GM19351 (cell line): ENCODE measurements at regions not wholly inside any gene's neighbourhood (a gene's known extent, or its start where the extent isn't known, plus 50 kb on each side); places are given as distances from the start of the nearest gene placed in this dataset.

ENCODE experiments used
- ATAC-seq: cut with Tn5 transposase; IDR thresholded peaks from one replicate; pipeline ENCODE4 v1.9.1; 2021; ENCODE audit warnings: mild to moderate bottlenecking, moderate library complexity; ENCODE audit not compliant: unreplicated experiment

GRCh38 chr10:4691301-4691700 lies 134.7 kb upstream of the AKR1E2 start:
- ATAC-seq = no peak

DNA sequence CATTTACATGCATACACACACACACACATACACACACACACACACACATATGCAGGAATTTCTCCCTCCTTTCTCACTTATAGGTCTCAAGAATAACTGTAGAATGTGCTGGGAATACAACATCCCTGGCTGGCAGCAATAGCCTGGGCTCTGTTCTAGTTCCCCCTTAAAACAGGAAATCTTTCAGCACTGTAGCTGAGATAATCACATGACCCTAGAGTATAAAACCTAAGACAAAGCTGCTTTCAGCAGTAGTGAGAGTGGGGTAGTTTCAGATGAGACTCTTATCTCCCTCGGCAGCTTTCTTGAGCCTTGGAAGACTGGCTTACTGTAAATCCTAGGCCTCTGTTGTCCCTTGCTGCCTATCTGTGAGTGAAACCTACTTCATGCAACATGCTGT lies 137.4 kb upstream of the AKR1E2 start:
- no peak for ATAC-seq

DNA sequence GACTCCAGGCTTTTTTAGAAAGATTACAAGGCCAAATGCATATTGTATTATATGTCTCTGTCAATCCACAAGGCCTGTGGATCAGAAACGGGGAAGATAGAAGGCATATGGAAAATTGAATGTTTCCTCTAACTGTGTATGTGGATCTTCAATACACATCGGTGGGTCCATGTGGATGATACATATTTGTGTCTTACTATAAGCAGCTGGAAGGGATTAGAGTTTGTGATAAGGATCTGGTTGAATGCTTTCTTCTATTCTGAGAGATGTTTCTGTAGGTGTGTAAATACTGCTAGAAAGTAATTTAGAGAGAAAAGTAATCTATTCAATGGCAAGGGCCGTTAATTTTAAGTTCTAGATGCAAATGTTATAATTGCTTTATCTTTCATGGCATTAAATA lies 137.8 kb upstream of the AKR1E2 start:
- no peak for ATAC-seq

- ATAC-seq = no peak
Measured at GRCh38 chr10:4687397-4687796, 138.6 kb upstream of the AKR1E2 start.

GRCh38 chr10:4686644-4686996 lies 139.4 kb upstream of the AKR1E2 start:
- no peak for ATAC-seq

- no peak for ATAC-seq
Measured at GRCh38 chr10:4685904-4686643, 139.9 kb upstream of the AKR1E2 start.

DNA sequence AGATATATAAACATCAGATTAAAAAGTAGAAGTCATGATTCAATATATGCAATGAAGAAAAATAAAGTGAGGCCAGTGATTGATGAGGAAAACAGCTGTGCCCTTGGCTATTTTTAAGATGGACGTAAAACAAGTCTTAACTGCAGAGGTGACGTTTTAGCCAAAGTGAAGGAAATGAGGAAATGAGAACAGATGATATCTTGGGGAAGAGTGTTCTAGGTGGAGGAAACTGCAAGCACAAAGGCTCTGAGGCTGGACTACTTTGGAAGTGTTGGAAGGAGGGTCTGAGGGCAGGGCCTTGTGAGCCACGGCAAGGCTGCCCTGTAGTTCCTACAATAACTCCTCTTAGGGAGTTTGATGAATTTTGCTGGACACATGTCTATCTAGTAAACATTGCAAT lies 140.5 kb upstream of the AKR1E2 start:
- no peak for ATAC-seq

- no peak for ATAC-seq
Measured at GRCh38 chr10:4684434-4684833, 141.6 kb upstream of the AKR1E2 start.

GRCh38 chr10:4683838-4684237 lies 142.2 kb upstream of the AKR1E2 start:
- no peak for ATAC-seq

DNA sequence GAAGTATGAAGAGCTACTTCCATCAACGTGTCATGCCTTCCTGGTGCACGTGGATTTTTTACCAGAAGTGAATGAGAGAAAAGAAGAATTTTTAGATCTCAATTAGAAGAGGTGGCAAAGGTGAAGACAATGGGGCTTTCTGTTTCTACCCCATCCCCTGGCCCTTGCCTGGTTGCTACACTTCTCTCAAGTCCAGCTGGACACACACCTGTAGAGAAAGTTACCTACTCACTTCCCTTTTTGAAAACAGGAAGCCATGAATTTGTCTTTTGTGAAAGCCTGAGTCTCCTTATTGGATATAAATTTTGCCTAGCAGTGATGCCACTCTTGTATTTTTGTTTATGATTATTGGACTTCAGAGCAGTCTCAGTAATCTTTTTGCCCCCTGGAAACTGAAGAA lies 142.9 kb upstream of the AKR1E2 start:
- no peak for ATAC-seq

DNA sequence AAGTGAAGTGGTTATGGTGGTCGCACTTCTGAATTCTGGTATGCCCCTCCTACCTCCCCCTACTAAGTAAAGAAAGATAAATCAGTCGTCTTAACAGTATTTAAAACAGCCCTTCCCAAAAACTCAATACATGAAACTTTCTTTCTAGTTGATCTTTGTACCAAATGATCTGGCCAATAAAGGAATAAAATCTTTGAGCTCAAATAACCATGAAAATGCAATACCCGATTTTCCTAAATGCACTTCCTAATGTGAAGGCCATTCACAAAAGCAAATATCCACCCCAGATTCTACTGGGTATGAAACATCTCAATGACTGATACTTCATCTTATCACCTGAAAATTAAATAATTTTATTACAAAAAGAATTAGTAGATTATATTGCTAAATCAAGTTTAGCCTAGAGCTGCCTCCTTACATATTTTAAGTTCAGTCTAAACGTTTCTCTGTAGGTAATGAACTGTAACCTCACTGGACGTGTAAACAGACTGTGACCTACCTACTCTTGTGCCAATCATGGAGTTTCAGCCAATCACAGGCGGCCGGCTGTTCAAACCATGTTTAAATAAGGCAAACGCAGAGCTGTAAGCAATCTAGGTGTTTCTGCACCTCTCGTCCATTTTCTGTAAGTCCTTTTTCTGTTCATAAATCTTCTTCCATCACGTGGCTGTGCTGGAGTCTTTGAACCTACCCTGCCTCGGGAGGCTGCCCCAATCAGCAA lies 146.9 kb upstream of the AKR1E2 start:
- no peak for ATAC-seq

- ATAC-seq = no peak
Measured at GRCh38 chr10:4678023-4678950, 147.7 kb upstream of the AKR1E2 start.

- no peak for ATAC-seq
Measured at GRCh38 chr10:4677296-4678021, 148.5 kb upstream of the AKR1E2 start.

DNA sequence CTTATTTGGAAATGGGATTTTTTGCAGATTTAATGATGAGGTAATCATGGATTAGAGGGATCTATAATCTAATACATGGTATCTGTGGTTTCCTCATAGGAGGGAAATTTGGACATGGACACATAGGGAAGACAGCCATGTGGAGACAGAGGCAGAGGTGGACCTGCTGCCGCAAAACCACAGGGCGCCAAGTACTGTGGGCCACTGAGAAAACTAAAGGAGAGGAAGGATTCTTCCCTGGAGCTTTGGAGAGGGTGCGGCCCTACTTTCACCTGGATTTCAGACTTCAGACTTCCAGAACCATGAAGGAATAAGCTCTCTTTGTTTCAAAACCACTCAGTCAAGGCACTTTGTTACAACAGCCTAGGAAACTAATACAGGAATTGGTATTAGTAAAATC lies 149.4 kb upstream of the AKR1E2 start:
- ATAC-seq = no peak

DNA sequence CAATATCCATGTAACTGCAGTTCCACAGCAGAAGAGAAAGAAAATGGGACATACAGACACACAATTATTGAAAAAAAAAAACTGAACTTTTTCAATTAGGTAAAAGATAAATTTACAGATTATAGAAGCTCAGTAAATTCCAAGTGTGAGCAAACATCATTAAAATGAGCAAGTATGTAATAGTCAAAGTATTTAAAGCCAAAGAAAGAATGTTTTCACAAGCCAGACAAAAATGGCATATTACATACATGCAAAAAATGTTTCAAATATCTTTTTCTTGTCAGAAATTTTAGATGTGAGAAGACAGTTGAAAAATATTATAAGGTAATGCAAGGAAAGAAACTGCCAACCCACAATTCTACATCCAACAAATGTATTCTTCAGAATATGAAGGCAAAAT lies 150.2 kb upstream of the AKR1E2 start:
- no peak for ATAC-seq

GRCh38 chr10:4673279-4674040 lies 152.5 kb upstream of the AKR1E2 start:
- no peak for ATAC-seq

DNA sequence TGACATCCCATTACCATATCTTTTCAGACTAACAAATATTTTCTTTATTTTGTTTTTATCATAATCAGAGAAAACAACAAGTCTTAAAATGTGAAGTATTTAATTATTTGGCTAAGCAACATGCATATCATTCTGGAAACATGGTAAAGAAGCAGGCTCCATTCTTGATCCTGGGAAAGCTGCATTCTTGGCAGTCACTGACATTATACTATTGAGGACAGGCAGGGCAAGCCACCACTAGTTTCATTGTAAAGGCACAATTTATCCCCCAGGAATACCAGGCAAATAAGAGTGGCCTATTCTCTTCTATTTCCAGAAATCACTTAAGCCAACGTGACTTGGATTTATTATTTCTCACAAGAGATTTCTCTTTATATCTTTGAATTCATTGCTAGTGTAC lies 153.8 kb upstream of the AKR1E2 start:
- no peak for ATAC-seq

GRCh38 chr10:4671451-4672145 lies 154.4 kb upstream of the AKR1E2 start:
- ATAC-seq = no peak

DNA sequence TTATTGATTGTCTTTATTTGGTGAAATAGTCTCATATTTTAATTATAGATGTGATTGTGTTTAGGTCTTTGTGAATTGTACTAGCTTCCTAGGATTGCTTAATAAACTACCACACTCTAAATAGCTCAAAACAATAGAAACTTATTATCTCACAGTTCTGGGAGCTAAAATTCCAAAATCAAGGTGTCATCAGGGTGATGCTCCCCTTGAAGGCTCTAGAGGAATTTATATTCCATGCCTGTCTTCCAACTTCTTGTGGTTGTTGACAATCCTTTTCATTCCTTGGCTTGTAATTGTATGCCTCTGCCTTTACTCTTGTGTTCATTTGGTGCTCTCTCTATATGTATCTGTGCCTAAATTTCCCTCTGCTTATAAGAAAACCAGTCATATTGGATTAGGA lies 155.3 kb upstream of the AKR1E2 start:
- no peak for ATAC-seq

- no peak for ATAC-seq
Measured at GRCh38 chr10:4669585-4669984, 156.4 kb upstream of the AKR1E2 start.
